ENCODE measurements at regions not wholly inside any gene's neighbourhood (a gene's known extent, or its start where the extent isn't known, plus 50 kb on each side); places are given as distances from the start of the nearest gene placed in this dataset.

DNA sequence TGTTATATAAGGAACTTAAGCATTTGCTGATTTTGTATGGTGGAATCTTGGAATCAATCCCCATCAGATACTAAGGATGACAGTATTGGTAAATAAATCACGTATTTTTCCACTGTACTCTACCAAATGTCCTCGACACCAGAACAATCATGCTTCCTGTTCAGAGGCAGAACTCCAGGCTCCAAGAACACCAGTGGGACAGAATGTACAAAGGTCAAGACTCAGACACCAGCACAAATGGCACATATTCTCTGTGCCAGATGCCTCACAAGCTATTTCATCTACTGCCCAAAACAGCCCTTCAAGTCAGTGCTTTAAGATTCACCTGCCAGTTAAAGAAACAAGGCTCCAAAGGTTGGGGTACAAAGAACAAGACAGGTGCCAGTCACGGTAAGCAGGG is 420.5 kb downstream of the STK39 start:
- H3K9me3 ChIP-seq (replicated peaks in 1 of 2; ENCODE audit: control insufficient read depth in 1 of 2, insufficient read depth in 1 of 2, low read length in 2 of 2): no peaks in the 10 kb centered on the region
- H4K20me1 ChIP-seq (ENCODE audit: insufficient read depth, low read length): no peaks in the 10 kb centered on the region
- H3K4me1 ChIP-seq (ENCODE audit: control insufficient read depth in 1 of 2, insufficient read depth in 2 of 2, low read length in 2 of 2): no peaks in the 10 kb centered on the region
- intact Hi-C loops (cut with micrococcal nuclease): no loop called here
- H3K4me1 Mint-ChIP-seq: no peaks in the 10 kb centered on the region
- H3K36me3 Mint-ChIP-seq: no peaks in the 10 kb centered on the region
- 92% methylated on average over 3 of the region's 3 CpGs for WGBS (ENCODE audit: insufficient coverage)
- TF ChIP-seq, protein P1, sequence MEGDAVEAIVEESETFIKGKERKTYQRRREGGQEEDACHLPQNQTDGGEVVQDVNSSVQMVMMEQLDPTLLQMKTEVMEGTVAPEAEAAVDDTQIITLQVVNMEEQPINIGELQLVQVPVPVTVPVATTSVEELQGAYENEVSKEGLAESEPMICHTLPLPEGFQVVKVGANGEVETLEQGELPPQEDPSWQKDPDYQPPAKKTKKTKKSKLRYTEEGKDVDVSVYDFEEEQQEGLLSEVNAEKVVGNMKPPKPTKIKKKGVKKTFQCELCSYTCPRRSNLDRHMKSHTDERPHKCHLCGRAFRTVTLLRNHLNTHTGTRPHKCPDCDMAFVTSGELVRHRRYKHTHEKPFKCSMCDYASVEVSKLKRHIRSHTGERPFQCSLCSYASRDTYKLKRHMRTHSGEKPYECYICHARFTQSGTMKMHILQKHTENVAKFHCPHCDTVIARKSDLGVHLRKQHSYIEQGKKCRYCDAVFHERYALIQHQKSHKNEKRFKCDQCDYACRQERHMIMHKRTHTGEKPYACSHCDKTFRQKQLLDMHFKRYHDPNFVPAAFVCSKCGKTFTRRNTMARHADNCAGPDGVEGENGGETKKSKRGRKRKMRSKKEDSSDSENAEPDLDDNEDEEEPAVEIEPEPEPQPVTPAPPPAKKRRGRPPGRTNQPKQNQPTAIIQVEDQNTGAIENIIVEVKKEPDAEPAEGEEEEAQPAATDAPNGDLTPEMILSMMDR (IDR thresholded peaks at IDR 0.05): no peak
- DNase-seq: no peak
- H3K4me3 Mint-ChIP-seq: no peak overlapping the region
- H3K27ac Mint-ChIP-seq: no peak overlapping the region
- H3K4me2 ChIP-seq (replicated peaks; ENCODE audit: extremely low read depth, low read length, poor library complexity, severe bottlenecking): no peak overlapping the region
- no peak overlapping the region for H3K27ac ChIP-seq (ENCODE audit: low read depth in 1 of 2, low read length in 2 of 2)
- no peaks in the 10 kb centered on the region for H3K27me3 ChIP-seq (ENCODE audit: control insufficient read depth in 2 of 2, insufficient read depth in 2 of 2, low read length in 2 of 2)
- no peak overlapping the region for H3K4me3 ChIP-seq (replicated peaks in 1 of 3; ENCODE audit: low read depth in 2 of 3, low read length in 3 of 3)
- no peaks in the 10 kb centered on the region for H3K79me2 ChIP-seq (ENCODE audit: insufficient read depth, low read length)
- H3K9ac ChIP-seq (ENCODE audit: insufficient read depth, low read length, poor library complexity, severe bottlenecking): no peak overlapping the region
- H2AFZ ChIP-seq (ENCODE audit: insufficient read depth, low read depth, low read length, poor library complexity, severe bottlenecking): no peak overlapping the region
- H3K9me3 Mint-ChIP-seq: peaks cover 0 to 16% (median 5%) of the 10 kb centered on the region in 7 donors
- H3K36me3 ChIP-seq (replicated peaks in 1 of 2; ENCODE audit: control insufficient read depth in 1 of 2, insufficient read depth in 2 of 2, low read length in 2 of 2): no peaks in the 10 kb centered on the region
- H3K27me3 Mint-ChIP-seq (ENCODE audit: low read depth in 3 of 3): peaks cover 2 to 5% (median 3%) of the 10 kb centered on the region in 3 donors

DNA sequence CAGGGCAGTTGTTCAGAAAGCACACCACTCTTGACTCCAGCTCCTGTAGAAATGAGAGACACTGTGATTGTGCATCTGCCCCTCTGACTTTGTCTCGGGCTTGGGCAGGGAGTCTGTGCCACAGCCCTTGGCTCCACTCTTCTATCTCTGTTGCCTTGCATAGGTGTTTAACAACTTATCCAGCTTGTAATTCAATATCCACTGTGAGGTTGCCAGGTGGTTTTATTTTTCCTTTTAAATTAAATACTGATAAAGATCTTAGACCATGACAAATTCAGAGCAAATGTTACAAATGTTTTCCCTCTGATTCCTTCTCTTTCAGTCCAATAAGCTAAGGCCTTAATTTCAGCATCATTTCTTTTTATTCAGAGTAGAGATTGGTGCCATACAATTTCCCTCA is 421.7 kb downstream of the STK39 start:
- Histone ChIP-seq H3K4me3 (replicated peaks in 1 of 3; ENCODE audit: low read depth in 2 of 3, low read length in 3 of 3) (no peak overlapping the region), H3K27me3 (ENCODE audit: control insufficient read depth in 2 of 2, insufficient read depth in 2 of 2, low read length in 2 of 2) (no peaks in the 10 kb centered on the region), H3K27ac (ENCODE audit: low read depth in 1 of 2, low read length in 2 of 2) (no peak overlapping the region), H3K36me3 (replicated peaks in 1 of 2; ENCODE audit: control insufficient read depth in 1 of 2, insufficient read depth in 2 of 2, low read length in 2 of 2) (no peaks in the 10 kb centered on the region), H3K9me3 (replicated peaks in 1 of 2; ENCODE audit: control insufficient read depth in 1 of 2, insufficient read depth in 1 of 2, low read length in 2 of 2) (no peaks in the 10 kb centered on the region), H3K79me2 (ENCODE audit: insufficient read depth, low read length) (no peaks in the 10 kb centered on the region), H3K4me2 (replicated peaks; ENCODE audit: extremely low read depth, low read length, poor library complexity, severe bottlenecking) (no peak overlapping the region), H3K9ac (ENCODE audit: insufficient read depth, low read length, poor library complexity, severe bottlenecking) (no peak overlapping the region), H3K4me1 (ENCODE audit: control insufficient read depth in 1 of 2, insufficient read depth in 2 of 2, low read length in 2 of 2) (no peaks in the 10 kb centered on the region), H2AFZ (ENCODE audit: insufficient read depth, low read depth, low read length, poor library complexity, severe bottlenecking) (no peak overlapping the region), H4K20me1 (ENCODE audit: insufficient read depth, low read length) (no peaks in the 10 kb centered on the region)
- WGBS (ENCODE audit: insufficient coverage): no CpG with 5 or more reads among the region's 1 CpG
- DNase-seq: no peak
- Mint-ChIP-seq H3K9me3 (peaks cover 0 to 16% (median 4%) of the 10 kb centered on the region in 7 donors), H3K27ac (no peak overlapping the region), H3K36me3 (no peaks in the 10 kb centered on the region), H3K27me3 (ENCODE audit: low read depth in 3 of 3) (peaks cover 0 to 7% (median 3%) of the 10 kb centered on the region in 3 donors), H3K4me3 (no peak overlapping the region), H3K4me1 (no peaks in the 10 kb centered on the region)
- TF ChIP-seq, protein P1 (IDR thresholded peaks at IDR 0.05): no peak
- intact Hi-C loops (cut with micrococcal nuclease): no loop called here

Measured in CD14-positive monocyte (primary cell).